Fibroblast of the aortic adventitia (primary cell): ENCODE measurements at regions not wholly inside any gene's neighbourhood (a gene's known extent, or its start where the extent isn't known, plus 50 kb on each side); places are given as distances from the start of the nearest gene placed in this dataset.

Experiments used
- DNase-seq: peaks from one replicate; pipeline ENCODE4 v3.0.0-alpha.2; 2010; ENCODE audit warnings: low read depth
- H3K4me3 ChIP-seq: 2 replicates; pipeline ENCODE4 v1.5.1; 2011; ENCODE audit warnings: low read depth, mild to moderate bottlenecking, control low read depth, low read length, moderate library complexity
- TF ChIP-seq, protein P1 (sequence below): IDR thresholded peaks from 2 replicates; pipeline ENCODE4 v1.5.1; 2011; ENCODE audit warnings: mild to moderate bottlenecking, low read length, control low read depth, inconsistent platforms; ENCODE audit not compliant: insufficient read depth

DNA sequence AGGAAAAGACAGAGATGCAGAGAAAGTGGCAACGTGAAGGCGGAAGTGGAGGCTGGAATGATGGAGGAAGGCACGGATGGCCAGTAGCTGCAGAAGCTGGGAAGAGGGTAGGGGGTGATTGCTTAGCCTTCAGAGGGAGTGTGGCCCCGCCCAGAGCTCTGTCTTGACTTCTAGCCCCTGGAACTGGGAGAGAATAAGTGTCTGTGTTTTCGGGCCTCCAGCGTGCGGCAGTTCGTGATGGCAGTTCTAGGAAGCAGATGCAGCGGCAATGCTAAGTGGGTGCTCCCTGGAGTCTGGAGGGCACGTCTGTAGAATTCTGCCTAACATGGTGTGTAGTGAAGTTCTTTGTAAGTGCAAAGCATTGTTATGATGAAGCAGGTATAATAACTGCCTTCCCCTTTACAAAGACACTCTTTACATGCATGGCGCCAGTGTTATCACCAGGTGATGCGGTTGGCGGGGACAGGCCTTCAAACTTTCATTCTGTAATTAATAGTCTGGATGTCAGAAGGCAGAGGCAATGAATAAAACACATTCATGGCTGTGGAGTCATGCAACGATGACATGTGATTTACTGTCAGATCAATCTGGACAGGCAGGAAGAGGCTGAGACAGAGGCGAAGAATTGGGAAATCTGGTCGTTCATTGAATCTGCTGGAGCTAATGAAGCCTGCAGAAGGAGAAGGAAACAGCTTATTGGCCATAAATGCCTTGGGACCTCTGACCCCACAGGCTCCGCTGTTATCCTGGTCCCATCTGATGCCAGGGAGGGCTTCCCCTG lies 228.6 kb downstream of the GLRX3 start:
- TF ChIP-seq, protein P1, sequence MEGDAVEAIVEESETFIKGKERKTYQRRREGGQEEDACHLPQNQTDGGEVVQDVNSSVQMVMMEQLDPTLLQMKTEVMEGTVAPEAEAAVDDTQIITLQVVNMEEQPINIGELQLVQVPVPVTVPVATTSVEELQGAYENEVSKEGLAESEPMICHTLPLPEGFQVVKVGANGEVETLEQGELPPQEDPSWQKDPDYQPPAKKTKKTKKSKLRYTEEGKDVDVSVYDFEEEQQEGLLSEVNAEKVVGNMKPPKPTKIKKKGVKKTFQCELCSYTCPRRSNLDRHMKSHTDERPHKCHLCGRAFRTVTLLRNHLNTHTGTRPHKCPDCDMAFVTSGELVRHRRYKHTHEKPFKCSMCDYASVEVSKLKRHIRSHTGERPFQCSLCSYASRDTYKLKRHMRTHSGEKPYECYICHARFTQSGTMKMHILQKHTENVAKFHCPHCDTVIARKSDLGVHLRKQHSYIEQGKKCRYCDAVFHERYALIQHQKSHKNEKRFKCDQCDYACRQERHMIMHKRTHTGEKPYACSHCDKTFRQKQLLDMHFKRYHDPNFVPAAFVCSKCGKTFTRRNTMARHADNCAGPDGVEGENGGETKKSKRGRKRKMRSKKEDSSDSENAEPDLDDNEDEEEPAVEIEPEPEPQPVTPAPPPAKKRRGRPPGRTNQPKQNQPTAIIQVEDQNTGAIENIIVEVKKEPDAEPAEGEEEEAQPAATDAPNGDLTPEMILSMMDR = no peak
- no peak for DNase-seq
- no peak overlapping the region for H3K4me3 ChIP-seq

DNA sequence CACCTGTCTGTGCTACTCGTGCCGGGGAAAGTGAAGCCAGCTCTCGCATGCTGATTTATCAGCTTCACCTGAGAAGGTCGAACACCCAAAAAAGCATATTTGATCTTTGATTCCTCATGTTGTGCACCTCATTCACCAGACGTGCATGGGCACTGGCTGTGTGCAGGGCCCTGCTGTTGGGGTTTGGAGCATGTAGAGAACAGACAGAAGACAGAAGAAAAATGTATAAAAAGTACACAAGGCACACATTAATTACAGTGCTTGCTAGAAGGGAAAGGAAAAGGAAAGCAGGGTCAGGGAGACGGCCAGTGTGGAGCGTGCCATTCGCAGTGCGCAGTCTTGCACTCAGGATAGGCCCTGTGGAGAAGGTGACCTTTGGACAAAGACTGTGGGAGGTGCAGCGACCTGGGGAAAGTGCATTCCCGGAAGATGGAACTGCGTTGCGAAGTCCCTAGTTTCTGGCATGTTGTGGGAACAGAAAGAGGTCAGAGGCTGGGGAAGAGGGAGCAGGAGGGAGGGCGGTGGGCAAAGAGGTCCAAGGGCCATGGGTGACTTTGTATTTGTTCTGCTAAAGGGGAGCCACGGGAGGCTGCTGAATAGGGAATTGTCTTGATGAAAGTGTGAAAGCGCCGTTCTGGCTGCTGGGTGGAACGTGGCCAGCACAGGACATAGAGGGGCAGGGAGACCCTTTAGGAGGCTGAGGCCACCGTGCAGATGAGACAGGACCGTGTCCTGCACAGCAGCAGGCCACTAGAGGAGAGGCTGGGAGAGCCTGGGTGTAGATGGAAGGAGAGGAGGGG lies 232.8 kb downstream of the GLRX3 start:
- H3K4me3 ChIP-seq = no peak overlapping the region
- no peak for DNase-seq
- TF ChIP-seq, protein P1 = no peak

DNA sequence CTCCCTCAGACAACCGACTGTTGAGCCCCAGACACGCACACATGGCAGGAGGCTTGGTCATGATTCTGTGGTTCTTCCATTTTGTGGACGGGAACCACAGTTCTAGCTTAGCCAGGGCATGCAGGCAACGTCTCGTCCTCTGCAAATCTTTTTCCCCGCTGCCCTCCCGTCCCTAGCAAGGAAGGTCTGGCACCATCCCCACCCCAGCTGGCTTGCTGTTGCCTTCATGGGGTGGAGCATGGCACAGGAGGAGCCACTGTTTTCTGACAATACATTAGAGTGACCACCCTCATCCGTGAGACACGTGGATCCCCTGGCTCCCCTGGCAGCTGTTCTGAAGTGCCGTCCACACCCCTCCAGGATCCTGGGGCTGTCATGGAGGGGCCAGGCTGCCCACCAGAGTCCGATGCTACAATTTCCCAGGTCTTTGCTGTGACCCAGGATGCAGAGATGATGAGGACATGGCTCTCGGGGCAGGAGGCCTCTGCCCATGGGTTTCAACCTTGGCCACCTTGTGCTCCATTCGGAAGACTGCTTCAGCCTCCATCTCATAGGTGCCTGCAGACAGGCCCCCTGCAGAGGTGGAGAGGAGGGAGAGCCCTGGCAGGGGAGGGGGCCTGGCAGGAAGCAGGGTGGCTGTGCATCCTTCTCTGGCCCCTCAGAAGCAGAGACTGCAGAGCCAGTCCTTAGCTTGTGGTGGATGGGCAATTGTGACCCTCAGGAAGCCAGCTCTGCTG lies 233.6 kb downstream of the GLRX3 start:
- no peak for DNase-seq
- no peak overlapping the region for H3K4me3 ChIP-seq
- TF ChIP-seq, protein P1 = no peak

GRCh38 chr10:130370721-130371120 lies 234.5 kb downstream of the GLRX3 start:
- no peak for DNase-seq
- H3K4me3 ChIP-seq = no peak overlapping the region
- TF ChIP-seq, protein P1 = no peak

GRCh38 chr10:130371156-130371555 lies 235.0 kb downstream of the GLRX3 start:
- no peak for DNase-seq
- H3K4me3 ChIP-seq = no peak overlapping the region
- TF ChIP-seq, protein P1 = no peak

GRCh38 chr10:130371666-130372065 lies 235.5 kb downstream of the GLRX3 start:
- no peak for DNase-seq
- TF ChIP-seq, protein P1 = no peak
- no peak overlapping the region for H3K4me3 ChIP-seq
